Stimulated activated naive B cell treated with anti-CD40 and anti-IgM and Interleukin-4, amounts not matched to agents 10 μg/mL and 1 μg/mL and 100 μg/mL, for 72 hours (primary cell): ENCODE measurements at regions not wholly inside any gene's neighbourhood (a gene's known extent, or its start where the extent isn't known, plus 50 kb on each side); places are given as distances from the start of the nearest gene placed in this dataset.

Experiments used
- ATAC-seq, 2 donors: fragments of 150-1000 bp; cut with Tn5 transposase; replicated peaks; 2 replicates each; pipeline ENCODE4 v1.10.0; 2021; ENCODE audit warnings: moderate library complexity in 1 of 2
- DNase-seq: peaks from one replicate; pipeline ENCODE4 v3.0.0; 2021
- H3K27ac Mint-ChIP-seq: one replicate; pipeline ENCODE4 v1.8.0; 2022; ENCODE audit warnings: mild to moderate bottlenecking, mixed read lengths
- H3K27me3 Mint-ChIP-seq, 2 donors: one replicate each; pipeline ENCODE4 v1.8.0; 2022; ENCODE audit warnings: mixed read lengths in 2 of 2
- H3K36me3 Mint-ChIP-seq, 2 donors: one replicate each; pipeline ENCODE4 v1.8.0; 2022; ENCODE audit warnings: mixed read lengths in 2 of 2, mild to moderate bottlenecking in 1 of 2
- H3K4me1 Mint-ChIP-seq, 2 donors: one replicate each; pipeline ENCODE4 v1.8.0; 2022; ENCODE audit warnings: mixed read lengths in 2 of 2, mild to moderate bottlenecking in 1 of 2
- H3K4me3 Mint-ChIP-seq, 2 donors: one replicate each; pipeline ENCODE4 v1.8.0; 2022; ENCODE audit warnings: mild to moderate bottlenecking in 2 of 2, mixed read lengths in 2 of 2, moderate library complexity in 1 of 2
- H3K9me3 Mint-ChIP-seq, 2 donors: one replicate each; pipeline ENCODE4 v1.8.0; 2022; ENCODE audit warnings: mixed read lengths in 2 of 2, mild to moderate bottlenecking in 1 of 2

- Mint-ChIP-seq H3K4me1 (no peaks in the 10 kb centered on the region), H3K4me3 (no peak overlapping the region), H3K27me3 (no peaks in the 10 kb centered on the region), H3K9me3 (peaks cover 0 to 3% of the 10 kb centered on the region in 2 donors), H3K36me3 (no peaks in the 10 kb centered on the region), H3K27ac (no peak overlapping the region)
- ATAC-seq (no peak), DNase-seq (no peak)
These were observed 881.8 kb downstream of the SLC4A3 start for GRCh38 chr2:220509096-220509757.

GRCh38 chr2:220509966-220510365 is 882.5 kb downstream of the SLC4A3 start:
- Mint-ChIP-seq H3K9me3 (peaks cover 0 to 3% of the 10 kb centered on the region in 2 donors), H3K36me3 (no peaks in the 10 kb centered on the region), H3K27me3 (no peaks in the 10 kb centered on the region), H3K4me1 (no peaks in the 10 kb centered on the region), H3K27ac (no peak overlapping the region), H3K4me3 (no peak overlapping the region)
- ATAC-seq: no peak
- DNase-seq: no peak

- H3K4me3 Mint-ChIP-seq: no peak overlapping the region
- H3K4me1 Mint-ChIP-seq: no peaks in the 10 kb centered on the region
- no peaks in the 10 kb centered on the region for H3K27me3 Mint-ChIP-seq
- peaks cover 0 to 3% of the 10 kb centered on the region in 2 donors for H3K9me3 Mint-ChIP-seq
- ATAC-seq: no peak
- no peaks in the 10 kb centered on the region for H3K36me3 Mint-ChIP-seq
- no peak overlapping the region for H3K27ac Mint-ChIP-seq
- no peak for DNase-seq
These were observed 883.2 kb downstream of the SLC4A3 start for GRCh38 chr2:220510668-220511067.

GRCh38 chr2:220512419-220512818 is 885.0 kb downstream of the SLC4A3 start:
- no peak overlapping the region for H3K27ac Mint-ChIP-seq
- H3K4me1 Mint-ChIP-seq: no peaks in the 10 kb centered on the region
- no peak for DNase-seq
- no peak overlapping the region for H3K4me3 Mint-ChIP-seq
- H3K27me3 Mint-ChIP-seq: no peaks in the 10 kb centered on the region
- peaks cover 0 to 3% of the 10 kb centered on the region in 2 donors for H3K9me3 Mint-ChIP-seq
- ATAC-seq: no peak
- no peaks in the 10 kb centered on the region for H3K36me3 Mint-ChIP-seq

- no peak overlapping the region for H3K27ac Mint-ChIP-seq
- no peak for DNase-seq
- ATAC-seq: no peak
- H3K36me3 Mint-ChIP-seq: no peaks in the 10 kb centered on the region
- H3K4me3 Mint-ChIP-seq: no peak overlapping the region
- peaks cover 0 to 3% of the 10 kb centered on the region in 2 donors for H3K9me3 Mint-ChIP-seq
- no peaks in the 10 kb centered on the region for H3K4me1 Mint-ChIP-seq
- no peaks in the 10 kb centered on the region for H3K27me3 Mint-ChIP-seq
These were observed 886.3 kb downstream of the SLC4A3 start for GRCh38 chr2:220513573-220514288.

GRCh38 chr2:220521551-220521950 is 894.1 kb downstream of the SLC4A3 start:
- no peak overlapping the region for H3K4me3 Mint-ChIP-seq
- DNase-seq: no peak

GRCh38 chr2:220528180-220528675 is 900.8 kb downstream of the SLC4A3 start:
- peaks cover 5 to 11% of the 10 kb centered on the region in 2 donors for H3K9me3 Mint-ChIP-seq

More at GRCh38 chr2:220521551-220521950, 894.1 kb downstream of the SLC4A3 start:
- H3K36me3 Mint-ChIP-seq: no peaks in the 10 kb centered on the region
- H3K27ac Mint-ChIP-seq: no peak overlapping the region
- no peaks in the 10 kb centered on the region for H3K27me3 Mint-ChIP-seq
- peaks cover 0 to 1% of the 10 kb centered on the region in 2 donors for H3K9me3 Mint-ChIP-seq
- no peak for ATAC-seq
- H3K4me1 Mint-ChIP-seq: no peaks in the 10 kb centered on the region

GRCh38 chr2:220531216-220531615 is 903.8 kb downstream of the SLC4A3 start:
- Mint-ChIP-seq H3K36me3 (no peaks in the 10 kb centered on the region), H3K9me3 (peaks cover 10 to 16% of the 10 kb centered on the region in 2 donors), H3K4me3 (no peak overlapping the region)

More at GRCh38 chr2:220528180-220528675, 900.8 kb downstream of the SLC4A3 start:
- no peak overlapping the region for H3K4me3 Mint-ChIP-seq
- no peak for ATAC-seq
- no peak overlapping the region for H3K27ac Mint-ChIP-seq
- H3K27me3 Mint-ChIP-seq: no peaks in the 10 kb centered on the region
- DNase-seq: no peak
- H3K4me1 Mint-ChIP-seq: no peaks in the 10 kb centered on the region
- H3K36me3 Mint-ChIP-seq: no peaks in the 10 kb centered on the region

GRCh38 chr2:220533485-220533884 is 906.1 kb downstream of the SLC4A3 start:
- DNase-seq (no peak), ATAC-seq (peak; percentile 38 to 57)
- no peak overlapping the region for H3K27ac Mint-ChIP-seq
- H3K27me3 Mint-ChIP-seq: no peaks in the 10 kb centered on the region
- H3K4me3 Mint-ChIP-seq: no peak overlapping the region
- no peaks in the 10 kb centered on the region for H3K4me1 Mint-ChIP-seq
- H3K9me3 Mint-ChIP-seq: peaks cover 10 to 13% of the 10 kb centered on the region in 2 donors
- no peaks in the 10 kb centered on the region for H3K36me3 Mint-ChIP-seq

More at GRCh38 chr2:220531216-220531615, 903.8 kb downstream of the SLC4A3 start:
- H3K27ac Mint-ChIP-seq: no peak overlapping the region
- H3K4me1 Mint-ChIP-seq: no peaks in the 10 kb centered on the region
- ATAC-seq (no peak), DNase-seq (no peak)
- no peaks in the 10 kb centered on the region for H3K27me3 Mint-ChIP-seq

GRCh38 chr2:220539481-220539880 is 912.1 kb downstream of the SLC4A3 start:
- DNase-seq (no peak), ATAC-seq (no peak)
- Mint-ChIP-seq H3K36me3 (no peaks in the 10 kb centered on the region), H3K9me3 (peaks cover 4 to 13% of the 10 kb centered on the region in 2 donors), H3K4me3 (no peak overlapping the region), H3K27me3 (no peaks in the 10 kb centered on the region), H3K4me1 (no peaks in the 10 kb centered on the region), H3K27ac (no peak overlapping the region)

- DNase-seq (no peak), ATAC-seq (no peak)
- H3K9me3 Mint-ChIP-seq: peaks cover 5 to 7% of the 10 kb centered on the region in 2 donors
- no peaks in the 10 kb centered on the region for H3K4me1 Mint-ChIP-seq
- no peaks in the 10 kb centered on the region for H3K36me3 Mint-ChIP-seq
- no peaks in the 10 kb centered on the region for H3K27me3 Mint-ChIP-seq
- no peak overlapping the region for H3K4me3 Mint-ChIP-seq
- no peak overlapping the region for H3K27ac Mint-ChIP-seq
These were observed 916.6 kb downstream of the SLC4A3 start for GRCh38 chr2:220544049-220544448.

GRCh38 chr2:220550995-220551700 is 923.7 kb downstream of the SLC4A3 start:
- H3K4me3 Mint-ChIP-seq: no peak overlapping the region
- no peak overlapping the region for H3K27ac Mint-ChIP-seq
- ATAC-seq (no peak), DNase-seq (no peak)
- no peaks in the 10 kb centered on the region for H3K36me3 Mint-ChIP-seq
- no peaks in the 10 kb centered on the region for H3K27me3 Mint-ChIP-seq
- no peaks in the 10 kb centered on the region for H3K4me1 Mint-ChIP-seq
- H3K9me3 Mint-ChIP-seq: peaks cover 0 to 5% of the 10 kb centered on the region in 2 donors

GRCh38 chr2:220552790-220553535 is 925.5 kb downstream of the SLC4A3 start:
- Mint-ChIP-seq H3K4me1 (no peaks in the 10 kb centered on the region), H3K36me3 (no peaks in the 10 kb centered on the region), H3K9me3 (no peaks in the 10 kb centered on the region), H3K27ac (no peak overlapping the region), H3K4me3 (no peak overlapping the region), H3K27me3 (no peaks in the 10 kb centered on the region)
- no peak for DNase-seq
- no peak for ATAC-seq
